HepG2 (cell line): ENCODE measurements at regions not wholly inside any gene's neighbourhood (a gene's known extent, or its start where the extent isn't known, plus 50 kb on each side); places are given as distances from the start of the nearest gene placed in this dataset.

Experiments used
- ATAC-seq: fragments of 200-7000 bp; cut with Tn5 transposase; 3 replicates; pipeline ENCODE4 v1.9.1; 2020; ENCODE audit warnings: mild to moderate bottlenecking, moderate library complexity
- BruUV-seq: library from RNA; stranded (reverse); fragments of 400-500 nt; replicated peaks from 2 replicates; lab custom pipeline; 2021; lab: Mats Ljungman, UMichigan
- CTCF ChIA-PET: fragments of 300-600 bp; formaldehyde crosslinking; extraction: SDS; loops from one replicate; lab custom pipeline; 2021; ENCODE audit warnings: low total read pairs, inconsistent platforms, low intra/inter-chr PET ratio; lab: Yijun Ruan, JAX
- POLR2A ChIA-PET: fragments of 350-600 bp; sonication (Branson Sonifier 250); formaldehyde crosslinking; loops from one replicate; lab custom pipeline; 2020; ENCODE audit warnings: antibody characterized with exemption, inconsistent platforms; lab: Yijun Ruan, JAX
- DNase-seq: peaks from one replicate; pipeline ENCODE4 v3.0.0-alpha.2; 2015; ENCODE audit warnings: low spot score
- FAIRE-seq: peaks from 3 replicates; lab custom pipeline; 2011; peaks lifted over from hg19 to GRCh38; lab: Jason Lieb, UNC
- H2AFZ ChIP-seq: one replicate; pipeline ENCODE4 v1.6.1; 2011; ENCODE audit warnings: low read length, inconsistent platforms
- H3K27ac ChIP-seq: fragments of 300-600 bp; 3 replicates; pipeline ENCODE4 v1.8.0; 2011; ENCODE audit warnings: mixed run types, mild to moderate bottlenecking, mixed read lengths, low read length, inconsistent platforms; ENCODE audit not compliant: insufficient read depth; ENCODE audit errors: extremely low read length
- H3K27me3 ChIP-seq, 2 experiments: fragments of 200-600 bp in 1 of 2; 2 replicates in 1 of 2; 3 replicates in 1 of 2; pipeline versions ENCODE4 v1.6.0 to v1.8.0; 2011; ENCODE audit warnings: low read length in 2 of 2, mild to moderate bottlenecking in 2 of 2, moderate library complexity in 2 of 2, inconsistent platforms in 1 of 2; ENCODE audit not compliant: insufficient read depth in 2 of 2, control insufficient read depth in 1 of 2
- H3K36me3 ChIP-seq, 2 experiments: fragments of 200-600 bp in 1 of 2; replicated peaks in 1 of 2; 2 replicates in 1 of 2; 3 replicates in 1 of 2; pipeline versions ENCODE4 v1.5.1 to v1.8.0; 2011; ENCODE audit warnings: low read length in 2 of 2, inconsistent platforms in 1 of 2; ENCODE audit not compliant: insufficient read depth in 2 of 2, control insufficient read depth in 1 of 2
- H3K4me1 ChIP-seq: 2 replicates; pipeline ENCODE4 v1.5.1; 2012; ENCODE audit warnings: low read length, inconsistent platforms; ENCODE audit not compliant: insufficient read depth
- H3K4me2 ChIP-seq: 2 replicates; pipeline ENCODE4 v1.6.0; 2011; ENCODE audit warnings: low read depth, low read length, inconsistent platforms
- H3K4me3 ChIP-seq, 3 experiments: fragments of 200-600 bp in 1 of 3; sonication (generic), shearing (Covaris generic) in 1 of 3; replicated peaks in 1 of 3; 2 replicates each; pipeline ENCODE4 v1.5.1; 2011 to 2016; ENCODE audit warnings: low read length in 3 of 3, inconsistent platforms in 2 of 3, low read depth in 2 of 3, mild to moderate bottlenecking in 2 of 3, control low read depth in 1 of 3, mixed read lengths in 1 of 3; ENCODE audit not compliant: insufficient read depth in 1 of 3
- H3K79me2 ChIP-seq: one replicate; pipeline ENCODE4 v1.6.1; 2011; ENCODE audit warnings: low read length, inconsistent platforms; ENCODE audit not compliant: insufficient read depth
- H3K9ac ChIP-seq: 2 replicates; pipeline ENCODE4 v1.6.0; 2011; ENCODE audit warnings: mild to moderate bottlenecking, low read depth, low read length, inconsistent platforms; ENCODE audit not compliant: insufficient read depth
- H3K9me3 ChIP-seq: 2 replicates; pipeline ENCODE4 v1.5.1; 2012; ENCODE audit warnings: mild to moderate bottlenecking, low read length
- H4K20me1 ChIP-seq: 2 replicates; pipeline ENCODE4 v1.6.0; 2011; ENCODE audit warnings: inconsistent platforms, mild to moderate bottlenecking, low read length, moderate library complexity; ENCODE audit not compliant: insufficient read depth
- CTCF ChIP-seq: sonication (generic); formaldehyde crosslinking; IDR thresholded peaks from 2 replicates; pipeline ENCODE4 v1.5.0; 2020; ENCODE audit warnings: mild to moderate bottlenecking, missing genetic modification reagents, moderate library complexity
- STAG1 ChIP-seq: sonication (generic); formaldehyde crosslinking; IDR thresholded peaks from 2 replicates; pipeline ENCODE4 v1.4.0; 2020; ENCODE audit warnings: missing genetic modification reagents
- WGBS: methylation state at CpG from one replicate; pipeline ENCODE4 v1.1.6; 2017; ENCODE audit warnings: low lambda C conversion rate; 5-methylcytosine and 5-hydroxymethylcytosine counted together
- in situ Hi-C: cut with HindIII; loops from 2 replicates; pipeline ENCODE4 v1.10.0; 2017; ENCODE audit warnings: low pct_unique_long_range_greater_than_20kb; ENCODE audit not compliant: extremely low pct_ligation_motif_present
- intact Hi-C: fragments of 100-400 bp; cut with micrococcal nuclease; formaldehyde crosslinking; loops from one replicate; pipeline ENCODE4 v1.10.0; 2022; ENCODE audit not compliant: unreplicated experiment
- TF ChIP-seq, protein P1 (sequence below): sonication (generic); formaldehyde crosslinking; IDR thresholded peaks from 2 replicates; pipeline ENCODE4; 2020; ENCODE audit warnings: missing genetic modification reagents, mild to moderate bottlenecking, borderline replicate concordance

GRCh38 chr10:78852466-78853240 is 216.1 kb upstream of the ZMIZ1 start:
- ATAC-seq (peak; percentile 62), FAIRE-seq (no peak), DNase-seq (no peak)
- H3K27ac ChIP-seq: no peak overlapping the region
- CTCF ChIA-PET: no interaction called here
- no peak overlapping the region for H2AFZ ChIP-seq
- H3K9me3 ChIP-seq: no peaks in the 10 kb centered on the region
- no peaks in the 10 kb centered on the region for H4K20me1 ChIP-seq
- H3K4me3 ChIP-seq: no peak overlapping the region
- BruUV-seq: no TSS peak
- no peak overlapping the region for H3K4me2 ChIP-seq
- TF ChIP-seq CTCF (peak; percentile 24; the same call in 1 of the 2 replicates), STAG1 (CRISPR knock-in tag) (peak; percentile 58)
- TF ChIP-seq, protein P1, sequence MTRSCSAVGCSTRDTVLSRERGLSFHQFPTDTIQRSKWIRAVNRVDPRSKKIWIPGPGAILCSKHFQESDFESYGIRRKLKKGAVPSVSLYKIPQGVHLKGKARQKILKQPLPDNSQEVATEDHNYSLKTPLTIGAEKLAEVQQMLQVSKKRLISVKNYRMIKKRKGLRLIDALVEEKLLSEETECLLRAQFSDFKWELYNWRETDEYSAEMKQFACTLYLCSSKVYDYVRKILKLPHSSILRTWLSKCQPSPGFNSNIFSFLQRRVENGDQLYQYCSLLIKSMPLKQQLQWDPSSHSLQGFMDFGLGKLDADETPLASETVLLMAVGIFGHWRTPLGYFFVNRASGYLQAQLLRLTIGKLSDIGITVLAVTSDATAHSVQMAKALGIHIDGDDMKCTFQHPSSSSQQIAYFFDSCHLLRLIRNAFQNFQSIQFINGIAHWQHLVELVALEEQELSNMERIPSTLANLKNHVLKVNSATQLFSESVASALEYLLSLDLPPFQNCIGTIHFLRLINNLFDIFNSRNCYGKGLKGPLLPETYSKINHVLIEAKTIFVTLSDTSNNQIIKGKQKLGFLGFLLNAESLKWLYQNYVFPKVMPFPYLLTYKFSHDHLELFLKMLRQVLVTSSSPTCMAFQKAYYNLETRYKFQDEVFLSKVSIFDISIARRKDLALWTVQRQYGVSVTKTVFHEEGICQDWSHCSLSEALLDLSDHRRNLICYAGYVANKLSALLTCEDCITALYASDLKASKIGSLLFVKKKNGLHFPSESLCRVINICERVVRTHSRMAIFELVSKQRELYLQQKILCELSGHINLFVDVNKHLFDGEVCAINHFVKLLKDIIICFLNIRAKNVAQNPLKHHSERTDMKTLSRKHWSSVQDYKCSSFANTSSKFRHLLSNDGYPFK (CRISPR knock-in tag): no peak
- POLR2A ChIA-PET: interaction anchor here (1.4 kb wide), 1 partner anchor 214 kb away, joined by 4 read pairs; no protein-coding TSS in a partner anchor
- H3K9ac ChIP-seq: no peak overlapping the region
- H3K36me3 ChIP-seq: no peaks in the 10 kb centered on the region
- H3K79me2 ChIP-seq: no peaks in the 10 kb centered on the region
- in situ Hi-C loops: no loop called here
- intact Hi-C loops: loop anchor here (2.0 to 5.0 kb wide), 2 partner anchors 120 to 214 kb away; no protein-coding TSS in a partner anchor
- peaks cover 12% of the 10 kb centered on the region for H3K4me1 ChIP-seq
- H3K27me3 ChIP-seq: peaks cover 1 to 2% of the 10 kb centered on the region in 2 experiments; a peak in 3 of 5 replicates
- WGBS: 54% methylated on average over 7 of the region's 9 CpGs
